ENCODE measurements at regions not wholly inside any gene's neighbourhood (a gene's known extent, or its start where the extent isn't known, plus 50 kb on each side); places are given as distances from the start of the nearest gene placed in this dataset.

- no peak for TF ChIP-seq CTCF (IDR thresholded peaks at IDR 0.05)
- TF ChIP-seq POLR2A (IDR thresholded peaks at IDR 0.05), result no peak
Observed at GRCh38 chr2:126049461-126049860, 606.5 kb upstream of the GYPC start.
